GM12865 (cell line): ENCODE measurements at regions not wholly inside any gene's neighbourhood (a gene's known extent, or its start where the extent isn't known, plus 50 kb on each side); places are given as distances from the start of the nearest gene placed in this dataset.

Source experiments
- DNase-seq: peaks from one replicate; pipeline ENCODE4 v3.0.0; 2010; ENCODE audit warnings: low read depth
- H3K4me3 ChIP-seq: 2 replicates; pipeline ENCODE4 v1.5.1; 2011; ENCODE audit warnings: mild to moderate bottlenecking, low read depth, low read length, control low read depth
- TF ChIP-seq, protein P1 (sequence below): IDR thresholded peaks from 2 replicates; pipeline ENCODE4 v1.5.1; 2011; ENCODE audit warnings: low read length, control low read depth, low read depth, inconsistent platforms; ENCODE audit not compliant: insufficient read depth; ENCODE audit errors: missing control alignments

DNA sequence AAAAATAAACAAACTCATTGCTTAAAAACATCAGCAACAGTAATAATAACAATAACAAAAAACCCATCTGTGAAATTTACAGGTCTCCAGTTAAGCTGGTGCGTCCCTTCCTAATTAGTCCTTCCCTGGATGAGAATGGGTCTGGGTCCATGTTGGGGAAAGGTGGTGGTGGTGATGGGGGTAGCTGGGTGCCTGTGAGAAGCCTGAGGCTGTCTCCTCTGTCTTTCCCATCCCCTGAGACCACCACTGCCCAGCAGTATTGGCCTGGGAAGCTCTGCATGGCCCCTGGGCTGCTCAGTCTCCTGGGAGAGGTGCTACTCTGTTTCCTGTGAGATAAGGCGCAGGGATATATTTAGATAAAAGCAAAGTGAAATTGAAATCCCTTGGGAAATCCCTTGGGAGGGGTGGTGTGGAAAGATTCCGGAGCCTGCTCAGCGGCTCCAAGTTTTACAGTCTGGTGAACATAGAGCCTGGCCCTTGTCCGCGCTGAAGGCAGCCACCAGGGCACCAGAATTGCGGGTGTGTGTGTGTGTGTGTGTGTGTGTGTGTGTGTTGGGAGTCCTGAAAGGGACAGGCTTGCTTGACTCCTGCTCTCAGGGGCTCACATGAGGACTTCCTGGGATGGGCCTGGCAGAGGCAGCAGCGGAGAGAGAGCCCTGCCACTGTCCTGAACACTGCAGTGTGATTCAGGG is 150.2 kb downstream of the FOXD2 start:
- no peak overlapping the region for H3K4me3 ChIP-seq
- no peak for DNase-seq
- TF ChIP-seq, protein P1, sequence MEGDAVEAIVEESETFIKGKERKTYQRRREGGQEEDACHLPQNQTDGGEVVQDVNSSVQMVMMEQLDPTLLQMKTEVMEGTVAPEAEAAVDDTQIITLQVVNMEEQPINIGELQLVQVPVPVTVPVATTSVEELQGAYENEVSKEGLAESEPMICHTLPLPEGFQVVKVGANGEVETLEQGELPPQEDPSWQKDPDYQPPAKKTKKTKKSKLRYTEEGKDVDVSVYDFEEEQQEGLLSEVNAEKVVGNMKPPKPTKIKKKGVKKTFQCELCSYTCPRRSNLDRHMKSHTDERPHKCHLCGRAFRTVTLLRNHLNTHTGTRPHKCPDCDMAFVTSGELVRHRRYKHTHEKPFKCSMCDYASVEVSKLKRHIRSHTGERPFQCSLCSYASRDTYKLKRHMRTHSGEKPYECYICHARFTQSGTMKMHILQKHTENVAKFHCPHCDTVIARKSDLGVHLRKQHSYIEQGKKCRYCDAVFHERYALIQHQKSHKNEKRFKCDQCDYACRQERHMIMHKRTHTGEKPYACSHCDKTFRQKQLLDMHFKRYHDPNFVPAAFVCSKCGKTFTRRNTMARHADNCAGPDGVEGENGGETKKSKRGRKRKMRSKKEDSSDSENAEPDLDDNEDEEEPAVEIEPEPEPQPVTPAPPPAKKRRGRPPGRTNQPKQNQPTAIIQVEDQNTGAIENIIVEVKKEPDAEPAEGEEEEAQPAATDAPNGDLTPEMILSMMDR, result no peak

DNA sequence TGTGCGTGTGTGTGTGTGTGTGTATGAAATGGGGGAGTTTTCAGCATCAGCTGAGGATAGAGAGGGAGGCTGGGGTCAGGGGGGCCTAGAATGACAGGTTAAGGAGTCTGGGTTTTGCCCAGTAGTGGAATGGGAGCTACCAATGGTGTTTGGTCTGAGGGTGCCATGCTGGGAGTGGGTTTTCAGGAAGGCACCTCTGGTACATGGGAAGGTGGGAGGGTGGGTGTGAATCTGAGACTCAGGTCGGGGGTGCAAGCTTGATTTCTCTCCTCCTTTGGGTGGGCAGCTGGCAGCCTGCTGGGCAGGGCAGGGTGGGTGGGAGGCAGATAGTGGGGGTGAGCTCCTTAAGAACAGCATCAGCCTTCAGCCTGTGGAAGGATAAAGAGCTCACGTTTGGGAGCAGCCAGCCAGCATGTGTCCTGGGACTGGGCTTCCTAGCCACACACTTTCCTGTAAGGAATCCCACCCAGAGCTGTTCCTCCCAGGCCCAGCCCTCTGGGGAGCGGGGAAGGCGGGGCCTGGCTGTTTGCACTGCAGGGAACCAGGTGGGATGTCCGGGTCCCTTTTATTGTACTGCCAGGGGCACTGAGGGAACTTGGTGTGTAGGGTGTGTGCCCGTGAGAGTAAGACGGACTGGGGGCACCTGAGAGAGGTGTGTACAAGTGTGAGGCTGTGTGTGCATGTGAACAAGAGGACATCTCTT is 152.8 kb downstream of the FOXD2 start:
- DNase-seq, result no peak
- TF ChIP-seq, protein P1, result no peak
- no peak overlapping the region for H3K4me3 ChIP-seq

DNA sequence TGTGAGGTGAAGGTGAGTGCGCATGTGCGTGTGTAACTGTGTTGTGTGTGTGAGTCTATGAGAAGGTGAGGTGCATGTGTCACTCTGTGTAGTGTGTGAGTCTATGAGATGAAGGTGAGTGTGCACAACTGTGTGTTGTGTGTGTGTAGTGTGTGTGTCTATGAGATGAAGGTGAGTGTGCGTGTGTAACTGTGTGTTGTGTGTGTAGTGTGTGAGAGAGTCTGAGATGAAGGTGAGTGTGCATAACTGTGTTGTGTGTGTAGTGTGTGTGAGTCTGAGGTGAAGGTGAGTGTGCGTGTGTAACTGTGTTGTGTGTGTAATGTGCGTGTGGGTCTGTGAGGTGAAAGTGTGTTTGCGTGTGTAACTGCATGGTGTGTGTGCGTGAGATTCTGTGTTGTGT is 154.0 kb downstream of the FOXD2 start:
- TF ChIP-seq, protein P1, result no peak
- H3K4me3 ChIP-seq, result no peak overlapping the region
- no peak for DNase-seq

DNA sequence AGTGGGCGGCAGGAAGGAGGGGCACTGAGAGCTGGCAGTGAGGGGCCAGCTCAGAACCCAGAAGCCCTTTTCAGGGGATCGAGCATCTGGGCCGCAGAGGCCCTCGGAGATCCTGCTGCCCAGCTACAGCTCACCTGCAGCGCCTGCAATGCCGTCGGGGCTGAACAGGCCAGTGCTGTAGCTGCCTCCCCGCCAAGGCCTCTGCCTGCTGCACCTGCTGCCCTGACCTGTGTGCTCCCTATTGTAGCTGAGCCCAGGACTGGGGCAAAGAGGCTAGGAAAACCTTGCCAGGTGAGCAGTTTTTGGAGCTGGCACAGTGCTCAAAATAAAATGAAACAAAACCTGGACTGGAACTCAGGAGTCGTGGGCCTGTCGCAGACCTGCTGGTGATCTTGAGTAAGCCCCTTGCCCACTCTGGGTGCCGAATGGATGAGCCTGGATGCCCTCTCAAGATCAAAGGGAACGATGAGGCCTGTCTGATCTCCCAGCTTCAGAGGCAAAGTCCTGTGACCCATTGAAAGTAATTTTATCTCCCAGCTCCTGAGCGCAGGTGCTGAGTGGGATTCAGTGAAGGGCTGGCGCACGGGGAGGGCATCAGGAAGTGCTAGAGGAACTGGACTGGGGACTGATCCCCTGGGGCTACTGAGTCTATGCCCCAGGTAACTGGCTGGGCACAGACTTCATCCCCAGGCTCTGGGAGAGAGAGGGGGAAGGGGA is 154.6 kb downstream of the FOXD2 start:
- H3K4me3 ChIP-seq, result no peak overlapping the region
- TF ChIP-seq, protein P1, result no peak
- DNase-seq, result no peak

DNA sequence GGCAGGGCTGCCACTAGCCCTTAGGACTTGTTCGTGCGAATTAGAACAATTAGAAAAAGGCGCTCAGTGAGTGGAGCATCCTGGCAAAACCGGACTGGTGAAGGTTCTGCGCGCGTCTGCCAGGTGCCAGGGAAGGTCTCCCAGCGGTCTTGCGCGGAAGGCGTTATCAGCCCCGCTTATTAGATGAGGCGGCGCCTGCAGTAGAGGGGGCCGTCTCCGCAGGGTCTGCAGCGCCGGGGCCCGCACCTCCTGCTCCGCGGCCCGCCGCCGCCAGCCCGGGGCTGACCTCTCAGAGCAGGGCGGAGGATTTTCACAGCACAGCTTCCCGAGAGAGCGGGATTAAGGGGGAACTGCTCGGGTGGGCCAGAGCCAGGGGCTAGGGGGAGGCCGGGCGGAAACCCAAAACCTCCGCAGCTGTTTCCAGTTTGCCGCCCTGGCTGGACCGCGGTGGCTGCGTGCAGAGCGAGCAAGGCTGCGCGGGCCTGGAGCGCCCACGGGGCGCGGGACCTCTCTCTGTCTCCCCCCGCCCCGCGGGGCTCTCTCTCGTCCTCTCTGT is 155.2 kb downstream of the FOXD2 start:
- no peak for DNase-seq
- TF ChIP-seq, protein P1, result no peak
- no peak overlapping the region for H3K4me3 ChIP-seq

DNA sequence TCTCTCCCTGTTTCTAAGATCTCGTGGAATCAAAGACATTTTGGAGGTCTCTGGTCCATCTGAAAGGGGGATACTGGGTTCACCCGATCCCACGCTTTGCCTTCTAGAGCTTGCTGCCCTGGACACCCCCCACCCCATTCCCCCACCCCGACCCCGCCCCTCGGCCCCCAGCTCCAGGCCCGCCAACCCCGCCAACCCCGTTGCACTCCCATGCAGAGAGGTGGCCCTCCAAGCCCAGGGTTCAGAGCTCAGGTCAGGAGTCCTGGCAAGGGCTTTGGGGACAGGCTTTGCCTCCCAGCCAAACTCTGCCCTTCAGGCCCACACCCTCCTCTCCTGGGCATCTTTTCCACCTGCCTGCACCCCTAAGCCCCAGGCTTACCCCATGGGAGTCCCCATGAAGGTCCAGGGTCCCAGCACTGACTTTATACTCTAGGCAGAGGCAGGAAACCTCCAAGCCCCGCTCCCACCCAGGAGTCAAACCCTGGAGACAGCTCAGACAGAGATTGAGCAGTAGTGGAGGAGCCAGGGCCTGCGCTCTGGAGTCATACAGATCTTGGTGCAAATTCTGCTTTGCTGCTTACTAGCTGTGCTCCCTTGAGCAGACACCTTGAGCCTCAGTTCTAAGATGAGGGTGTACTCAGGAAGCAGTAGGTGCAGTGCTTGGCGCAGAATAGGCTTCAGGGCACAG is 155.9 kb downstream of the FOXD2 start:
- TF ChIP-seq, protein P1, result no peak
- DNase-seq, result no peak
- no peak overlapping the region for H3K4me3 ChIP-seq
